Glutamatergic neuron (in vitro differentiated cells): ENCODE measurements at regions not wholly inside any gene's neighbourhood (a gene's known extent, or its start where the extent isn't known, plus 50 kb on each side); places are given as distances from the start of the nearest gene placed in this dataset.

Experiments used
- DNase-seq: peaks from one replicate; pipeline ENCODE4 v3.0.0; 2022
- H3K27ac Mint-ChIP-seq: one replicate; pipeline ENCODE4 v1.8.0; 2020; ENCODE audit warnings: mild to moderate bottlenecking, mixed read lengths, inconsistent platforms; ENCODE audit not compliant: unreplicated experiment
- H3K27me3 Mint-ChIP-seq: one replicate; pipeline ENCODE4 v1.8.0; 2020; ENCODE audit warnings: mild to moderate bottlenecking, moderate library complexity, mixed read lengths, inconsistent platforms; ENCODE audit not compliant: unreplicated experiment
- H3K36me3 Mint-ChIP-seq: one replicate; pipeline ENCODE4 v1.8.0; 2020; ENCODE audit warnings: mild to moderate bottlenecking, mixed read lengths, inconsistent platforms; ENCODE audit not compliant: unreplicated experiment
- H3K4me1 Mint-ChIP-seq: one replicate; pipeline ENCODE4 v1.8.0; 2020; ENCODE audit warnings: mild to moderate bottlenecking, low read depth, mixed read lengths, inconsistent platforms; ENCODE audit not compliant: unreplicated experiment
- H3K4me3 Mint-ChIP-seq: one replicate; pipeline ENCODE4 v1.8.0; 2020; ENCODE audit warnings: mild to moderate bottlenecking, mixed read lengths, inconsistent platforms; ENCODE audit not compliant: unreplicated experiment
- H3K9me3 Mint-ChIP-seq: one replicate; pipeline ENCODE4 v1.8.0; 2020; ENCODE audit warnings: mild to moderate bottlenecking, moderate library complexity, mixed read lengths, inconsistent platforms; ENCODE audit not compliant: unreplicated experiment
- TF ChIP-seq, protein P1 (sequence below): fragments of 200-600 bp; sonication (generic); IDR thresholded peaks from one replicate; pipeline ENCODE4 v1.5.0; 2021; ENCODE audit not compliant: partially characterized antibody, unreplicated experiment

DNA sequence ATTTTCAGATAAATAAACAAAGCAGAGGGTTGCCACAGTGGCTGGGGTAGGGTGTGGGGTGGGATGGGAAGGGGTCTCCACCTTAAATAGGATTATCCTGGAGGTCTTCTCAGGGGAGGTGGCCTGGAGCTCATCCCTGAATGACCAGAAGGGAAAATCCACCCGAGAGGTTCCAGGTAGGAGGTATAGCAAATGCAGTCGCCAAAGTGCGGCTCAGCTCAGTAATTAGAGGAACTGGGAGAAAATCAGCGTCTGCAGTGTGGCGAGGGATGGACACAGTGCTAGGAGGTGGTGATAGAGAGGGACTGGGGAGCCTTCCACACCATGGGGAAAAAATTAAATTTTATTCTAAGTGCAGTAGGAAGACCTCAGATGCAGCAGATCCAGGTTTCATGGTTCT lies 584.5 kb downstream of the MATN1 start:
- DNase-seq = no peak
- H3K27me3 Mint-ChIP-seq = peaks cover 3% of the 10 kb centered on the region
- no peaks in the 10 kb centered on the region for H3K4me1 Mint-ChIP-seq
- no peak overlapping the region for H3K27ac Mint-ChIP-seq
- H3K4me3 Mint-ChIP-seq = no peak overlapping the region
- TF ChIP-seq, protein P1, sequence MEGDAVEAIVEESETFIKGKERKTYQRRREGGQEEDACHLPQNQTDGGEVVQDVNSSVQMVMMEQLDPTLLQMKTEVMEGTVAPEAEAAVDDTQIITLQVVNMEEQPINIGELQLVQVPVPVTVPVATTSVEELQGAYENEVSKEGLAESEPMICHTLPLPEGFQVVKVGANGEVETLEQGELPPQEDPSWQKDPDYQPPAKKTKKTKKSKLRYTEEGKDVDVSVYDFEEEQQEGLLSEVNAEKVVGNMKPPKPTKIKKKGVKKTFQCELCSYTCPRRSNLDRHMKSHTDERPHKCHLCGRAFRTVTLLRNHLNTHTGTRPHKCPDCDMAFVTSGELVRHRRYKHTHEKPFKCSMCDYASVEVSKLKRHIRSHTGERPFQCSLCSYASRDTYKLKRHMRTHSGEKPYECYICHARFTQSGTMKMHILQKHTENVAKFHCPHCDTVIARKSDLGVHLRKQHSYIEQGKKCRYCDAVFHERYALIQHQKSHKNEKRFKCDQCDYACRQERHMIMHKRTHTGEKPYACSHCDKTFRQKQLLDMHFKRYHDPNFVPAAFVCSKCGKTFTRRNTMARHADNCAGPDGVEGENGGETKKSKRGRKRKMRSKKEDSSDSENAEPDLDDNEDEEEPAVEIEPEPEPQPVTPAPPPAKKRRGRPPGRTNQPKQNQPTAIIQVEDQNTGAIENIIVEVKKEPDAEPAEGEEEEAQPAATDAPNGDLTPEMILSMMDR = no peak
- peaks cover 2% of the 10 kb centered on the region for H3K9me3 Mint-ChIP-seq
- H3K36me3 Mint-ChIP-seq = no peaks in the 10 kb centered on the region

DNA sequence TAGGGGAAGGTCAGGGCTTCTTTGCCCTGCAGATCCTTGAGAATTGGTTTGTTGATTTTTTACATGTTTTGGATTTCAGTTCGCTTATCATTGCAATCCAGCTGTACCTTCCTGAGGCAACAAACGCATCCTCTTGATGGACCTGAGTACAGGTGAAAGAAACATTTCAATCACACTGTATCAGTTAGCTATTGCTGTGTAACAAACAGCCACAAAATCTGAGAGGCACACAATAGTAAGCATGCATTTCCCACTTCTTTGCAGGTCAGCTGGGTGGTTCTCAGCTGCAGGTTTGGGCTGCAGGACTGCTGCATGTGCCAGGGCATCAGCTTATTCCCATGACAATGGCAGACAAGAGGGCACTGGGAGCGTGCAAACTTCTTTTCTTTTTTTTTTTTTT lies 586.4 kb downstream of the MATN1 start:
- Mint-ChIP-seq H3K36me3 (no peaks in the 10 kb centered on the region), H3K9me3 (no peaks in the 10 kb centered on the region), H3K27ac (no peak overlapping the region), H3K4me3 (no peak overlapping the region), H3K27me3 (peaks cover 4% of the 10 kb centered on the region), H3K4me1 (no peaks in the 10 kb centered on the region)
- no peak for DNase-seq
- TF ChIP-seq, protein P1 = no peak

DNA sequence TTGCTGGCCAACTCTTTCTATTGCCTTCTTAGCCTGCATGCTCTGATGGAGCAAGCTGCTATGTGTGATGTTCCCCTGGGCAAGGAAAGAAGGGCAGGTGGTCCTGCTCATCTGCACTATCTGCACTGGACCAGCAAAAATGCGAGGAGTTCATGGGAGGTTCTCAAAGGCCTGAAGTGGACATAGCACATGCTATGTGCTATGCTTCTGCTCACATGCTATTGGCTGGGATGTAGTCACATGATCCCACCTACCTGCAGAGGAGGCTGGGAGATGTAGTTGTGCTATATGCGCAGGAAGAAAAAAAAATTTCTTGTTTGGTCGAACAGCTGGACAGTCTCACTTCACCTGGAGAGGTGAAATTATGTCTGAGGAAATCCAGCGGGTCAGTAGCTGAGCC lies 587.7 kb downstream of the MATN1 start:
- Mint-ChIP-seq H3K4me1 (no peaks in the 10 kb centered on the region), H3K36me3 (no peaks in the 10 kb centered on the region), H3K9me3 (no peaks in the 10 kb centered on the region), H3K4me3 (no peak overlapping the region), H3K27me3 (peaks cover 4% of the 10 kb centered on the region), H3K27ac (no peak overlapping the region)
- TF ChIP-seq, protein P1 = no peak
- no peak for DNase-seq

DNA sequence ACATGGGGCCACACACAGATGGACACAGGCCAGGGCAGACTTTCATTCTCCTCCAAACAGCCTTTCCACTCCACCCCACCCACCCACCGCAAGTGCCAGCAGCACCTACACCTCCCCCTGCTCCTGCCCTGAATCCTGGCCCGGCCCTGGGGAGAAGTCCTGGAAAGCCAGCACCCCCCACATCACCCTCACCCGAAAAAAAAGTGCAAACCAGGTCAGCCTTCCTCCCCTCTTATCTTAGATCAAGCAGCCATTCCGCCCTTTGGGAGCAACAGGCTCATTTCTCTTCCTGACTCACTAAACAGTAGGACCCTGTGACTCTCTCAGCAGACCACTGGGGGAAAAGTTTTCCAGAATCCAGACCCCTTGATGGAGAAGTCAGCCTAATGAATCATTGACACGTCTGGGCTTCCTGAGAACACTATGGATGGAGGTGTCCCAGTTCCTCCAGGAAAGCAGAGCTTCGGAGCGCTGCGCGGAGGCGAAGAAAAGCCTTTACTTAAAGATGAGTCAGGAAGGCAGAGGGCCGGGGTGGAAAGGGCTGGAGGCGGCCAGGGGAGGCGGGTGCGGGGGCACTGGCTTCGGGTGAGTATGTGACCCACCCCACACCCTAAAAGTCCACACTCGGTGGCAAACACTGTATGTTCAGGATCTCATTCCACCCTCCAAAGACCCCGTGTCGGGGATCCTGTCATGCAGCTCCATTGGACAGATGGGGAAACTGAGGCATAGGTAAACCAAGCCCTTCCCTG lies 588.7 kb downstream of the MATN1 start:
- TF ChIP-seq, protein P1 = no peak
- H3K36me3 Mint-ChIP-seq = no peaks in the 10 kb centered on the region
- H3K4me3 Mint-ChIP-seq = no peak overlapping the region
- no peaks in the 10 kb centered on the region for H3K4me1 Mint-ChIP-seq
- peaks cover 4% of the 10 kb centered on the region for H3K27me3 Mint-ChIP-seq
- H3K27ac Mint-ChIP-seq = no peak overlapping the region
- no peak for DNase-seq
- H3K9me3 Mint-ChIP-seq = no peaks in the 10 kb centered on the region

DNA sequence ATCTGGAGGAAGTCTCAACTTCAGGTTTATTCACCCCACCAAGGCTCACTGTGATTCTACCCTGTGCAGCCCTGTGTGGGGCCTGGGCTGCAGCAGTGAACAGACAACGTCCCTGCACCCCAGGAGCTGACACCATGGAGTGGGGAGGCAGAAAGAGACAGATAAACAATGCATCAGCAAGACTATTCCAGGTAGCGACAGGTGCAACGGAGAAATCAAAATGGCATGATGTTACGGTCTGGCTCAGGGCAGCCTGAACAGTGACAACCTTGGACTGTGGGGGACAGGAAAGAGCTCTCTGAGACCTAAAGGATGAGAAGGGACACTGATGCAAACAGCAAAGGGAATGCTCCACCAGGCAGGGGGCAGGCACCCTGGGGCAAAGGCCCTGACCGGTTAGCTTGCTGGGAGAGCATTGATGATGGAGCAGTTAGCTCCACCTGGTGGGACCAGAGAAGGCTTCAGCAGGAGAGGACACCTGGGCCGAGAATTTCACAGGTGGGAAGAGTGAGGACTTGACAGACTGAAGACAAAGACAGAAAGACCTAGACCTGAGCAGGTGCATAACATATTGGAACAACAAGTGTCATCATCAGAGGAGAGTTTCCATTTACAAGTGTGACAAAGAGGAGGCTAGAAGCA lies 589.9 kb downstream of the MATN1 start:
- H3K4me3 Mint-ChIP-seq = no peak overlapping the region
- DNase-seq = no peak
- no peaks in the 10 kb centered on the region for H3K36me3 Mint-ChIP-seq
- peaks cover 4% of the 10 kb centered on the region for H3K27me3 Mint-ChIP-seq
- TF ChIP-seq, protein P1 = no peak
- peaks cover 1% of the 10 kb centered on the region for H3K9me3 Mint-ChIP-seq
- H3K4me1 Mint-ChIP-seq = no peaks in the 10 kb centered on the region
- H3K27ac Mint-ChIP-seq = no peak overlapping the region
